Ovary (tissue), 7 donors: ENCODE measurements at regions not wholly inside any gene's neighbourhood (a gene's known extent, or its start where the extent isn't known, plus 50 kb on each side); places are given as distances from the start of the nearest gene placed in this dataset.

ENCODE experiments used
- DNase-seq, 5 donors: peaks; one replicate each; pipeline ENCODE4 v3.0.0-alpha.2; 2019 to 2020
- H3K27ac ChIP-seq, 2 donors: fragments of 200-600 bp; one replicate each; pipeline versions ENCODE4 v1.5.1 to v1.8.0; 2019 to 2022
- H3K27me3 ChIP-seq: fragments of 200-600 bp; one replicate; pipeline ENCODE4 v1.8.0; 2022
- H3K36me3 ChIP-seq: fragments of 200-600 bp; sonication (generic); one replicate; pipeline ENCODE4 v1.5.1; 2019
- H3K4me1 ChIP-seq: one replicate; pipeline ENCODE4 v1.8.1; 2013; ENCODE audit warnings: mild to moderate bottlenecking, moderate library complexity; ENCODE audit not compliant: insufficient read depth
- H3K4me3 ChIP-seq: fragments of 200-600 bp; sonication (generic); one replicate; pipeline ENCODE4 v1.5.1; 2017
- H3K9me3 ChIP-seq, 2 donors: fragments of 200-600 bp in 1 of 2; sonication (generic) in 1 of 2; one replicate each; pipeline versions ENCODE4 v1.5.1 to v1.8.1; 2013 to 2019; ENCODE audit warnings: mild to moderate bottlenecking in 1 of 2, moderate library complexity in 1 of 2
- CTCF ChIP-seq, 3 donors: fragments of 450-650 bp in 2 of 3; fragments of 200-600 bp in 1 of 3; IDR thresholded peaks; one replicate each; pipeline versions ENCODE4 v1.5.1 to v1.8.0; 2016 to 2022; ENCODE audit warnings: antibody characterized with exemption in 3 of 3, mild to moderate bottlenecking in 1 of 3
- EP300 ChIP-seq: sonication (generic); formaldehyde crosslinking; IDR thresholded peaks from one replicate; pipeline ENCODE4 v1.6.1; 2017; ENCODE audit warnings: antibody characterized with exemption
- POLR2A ChIP-seq: fragments of 450-650 bp; IDR thresholded peaks from one replicate; pipeline ENCODE4 v1.6.1; 2017; ENCODE audit warnings: antibody characterized with exemption, mild to moderate bottlenecking, moderate library complexity
- WGBS, 3 donors: extraction: QIAGEN DNeasy Blood & Tissue Kit in 1 of 3; methylation state at CpG; one replicate each; pipeline versions ENCODE4 v1.1.5 to v1.1.7; 2013 to 2017; 5-methylcytosine and 5-hydroxymethylcytosine counted together
- intact Hi-C, 4 donors: fragments of 100-400 bp; cut with DNase I; formaldehyde crosslinking; loops; one replicate each; pipeline versions ENCODE4 v1.11.0 to v1.15.1; 2022 to 2023
- donor health status: DM: no; HTN: no; CAD: no; lungs with moderate emphysema.
- donor health status: DM: no; HTN: no; CAD: no.
- donor health status: Bipolar disorder and iron deficiency.
- donor health status: DM: no; HTN: no; CAD: no.
- donor health status: DM: yes; HTN: yes; CAD: no.

DNA sequence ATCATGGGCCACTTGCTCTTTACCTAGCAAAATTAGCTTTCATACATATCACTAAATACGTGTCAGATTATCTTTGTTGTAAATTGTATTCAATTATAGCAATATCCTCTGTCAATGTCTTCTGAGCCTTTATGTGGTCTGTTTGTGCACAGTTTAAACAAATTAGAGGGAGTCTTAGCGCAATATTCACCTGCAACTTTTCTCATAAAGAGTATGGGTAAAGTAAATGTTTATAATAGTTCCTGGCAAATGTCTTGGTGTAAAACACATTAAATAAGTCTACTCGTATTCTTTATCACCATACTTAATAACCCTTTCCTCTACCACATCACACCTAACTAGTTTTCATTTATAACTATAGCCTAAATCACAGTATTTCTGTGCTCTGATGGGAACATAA, 169.0 kb downstream of the PCSK1 start:
- no peaks in the 10 kb centered on the region for H3K9me3 ChIP-seq
- DNase-seq, result no peak
- intact Hi-C loops, result no loop called here
- H3K36me3 ChIP-seq, result no peaks in the 10 kb centered on the region
- TF ChIP-seq CTCF (IDR thresholded peaks at IDR 0.05) (no peak), POLR2A (no peak), EP300 (no peak)
- no peak overlapping the region for H3K4me3 ChIP-seq
- no peak overlapping the region for H3K27ac ChIP-seq
- no peaks in the 10 kb centered on the region for H3K4me1 ChIP-seq
- WGBS, 3 donors, result 76 to 82% (median 80%) methylated on average over 3 of the region's 3 CpGs
- no peaks in the 10 kb centered on the region for H3K27me3 ChIP-seq

DNA sequence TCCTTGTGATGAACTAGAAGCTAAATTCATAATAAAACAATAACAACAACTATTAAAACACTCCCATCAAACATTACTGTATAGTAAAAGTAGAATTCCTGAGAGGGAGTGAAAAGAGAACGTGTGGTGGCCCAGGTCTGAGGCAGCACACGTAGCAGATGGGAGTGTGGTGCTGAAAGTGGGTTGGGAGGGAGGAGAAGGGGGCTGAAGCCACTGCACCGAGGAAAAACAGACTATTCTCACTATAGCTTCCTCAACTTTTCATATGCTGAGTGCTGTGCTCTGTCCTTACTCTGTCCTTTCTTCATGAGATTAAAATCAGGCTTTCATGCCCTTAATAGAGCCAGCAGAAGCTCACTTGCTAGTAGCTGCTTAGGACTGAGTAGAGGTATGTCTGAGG, 170.9 kb downstream of the PCSK1 start:
- no peaks in the 10 kb centered on the region for H3K4me1 ChIP-seq
- H3K9me3 ChIP-seq, result no peaks in the 10 kb centered on the region
- intact Hi-C loops, result no loop called here
- no peak overlapping the region for H3K27ac ChIP-seq
- H3K36me3 ChIP-seq, result no peaks in the 10 kb centered on the region
- DNase-seq, result no peak
- no peak overlapping the region for H3K4me3 ChIP-seq
- no peaks in the 10 kb centered on the region for H3K27me3 ChIP-seq
- TF ChIP-seq EP300 (no peak), POLR2A (no peak), CTCF (IDR thresholded peaks at IDR 0.05) (no peak)
- 40 to 62% (median 48%) methylated on average over 3 of the region's 3 CpGs for WGBS, 3 donors

- no peak overlapping the region for H3K27ac ChIP-seq
- H3K36me3 ChIP-seq, result no peaks in the 10 kb centered on the region
- no peaks in the 10 kb centered on the region for H3K27me3 ChIP-seq
- no peak overlapping the region for H3K4me3 ChIP-seq
- intact Hi-C loops, result no loop called here
- no peak for TF ChIP-seq POLR2A
- no peak for TF ChIP-seq EP300
- no peak for TF ChIP-seq CTCF (IDR thresholded peaks at IDR 0.05)
- H3K4me1 ChIP-seq, result no peaks in the 10 kb centered on the region
- H3K9me3 ChIP-seq, result no peaks in the 10 kb centered on the region
- no peak for DNase-seq
- 76 to 91% (median 90%) methylated on average over 5 of the region's 5 CpGs for WGBS, 3 donors
Observed at GRCh38 chr5:96260009-96260408, 173.0 kb downstream of the PCSK1 start.

DNA sequence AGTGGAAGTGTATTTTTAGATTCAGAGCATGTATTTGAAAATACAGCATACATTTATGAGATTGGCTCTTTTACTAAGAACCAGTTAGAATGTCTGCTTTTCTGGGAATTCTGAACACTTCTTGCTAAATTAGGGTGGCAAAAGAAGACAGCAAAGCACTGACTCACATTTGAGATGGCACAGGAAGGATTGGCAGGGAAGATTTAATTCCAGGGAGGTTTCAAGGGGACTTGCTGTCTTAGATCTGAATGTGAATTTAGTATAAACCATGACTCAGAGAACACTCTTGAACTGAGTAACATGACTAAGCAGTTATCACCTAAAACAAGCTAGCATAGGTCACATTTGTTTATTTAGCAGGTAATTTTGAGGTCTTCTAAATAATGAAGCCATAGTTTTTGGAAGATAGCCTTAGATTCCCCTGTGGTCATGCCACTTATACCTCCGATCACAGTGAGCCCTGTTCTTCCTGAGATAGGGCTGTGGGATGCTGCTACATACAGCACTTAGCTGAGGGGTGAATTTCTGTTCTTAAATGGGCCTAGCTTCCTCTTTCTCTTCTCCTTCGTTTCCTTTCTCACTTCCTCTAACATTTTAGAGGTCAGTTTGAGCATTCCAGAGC, 173.8 kb downstream of the PCSK1 start:
- Histone ChIP-seq H3K27me3 (no peaks in the 10 kb centered on the region), H3K36me3 (no peaks in the 10 kb centered on the region), H3K4me1 (no peaks in the 10 kb centered on the region), H3K27ac (no peak overlapping the region), H3K9me3 (no peaks in the 10 kb centered on the region), H3K4me3 (no peak overlapping the region)
- WGBS, 3 donors, result 67 to 70% (median 69%) methylated on average over 2 of the region's 2 CpGs
- no peak for DNase-seq
- TF ChIP-seq CTCF (IDR thresholded peaks at IDR 0.05) (no peak), EP300 (no peak), POLR2A (no peak)
- intact Hi-C loops, result no loop called here
